Pancreas (tissue), 10 donors: ENCODE measurements at regions not wholly inside any gene's neighbourhood (a gene's known extent, or its start where the extent isn't known, plus 50 kb on each side); places are given as distances from the start of the nearest gene placed in this dataset.

ENCODE experiments used
- ATAC-seq, 4 donors: fragments of 200-7000 bp; cut with Tn5 transposase; one replicate each; pipeline versions ENCODE4 v1.8.0 to v1.9.1; 2020; ENCODE audit warnings: mild to moderate bottlenecking in 4 of 4, moderate library complexity in 4 of 4
- DNase-seq, 6 donors: peaks; one replicate each; pipeline ENCODE4 v3.0.0-alpha.2; 2020
- FAIRE-seq: peaks from 2 replicates; lab custom pipeline; 2012; peaks lifted over from hg19 to GRCh38; lab: Jason Lieb, UNC
- H3K27ac ChIP-seq, 4 donors: fragments of 200-600 bp; sonication (generic); 1 replicate in 3 of 4; 2 replicates in 1 of 4; pipeline versions ENCODE4 v1.5.0 to v1.8.0; 2020
- H3K27me3 ChIP-seq, 4 donors: fragments of 200-600 bp; one replicate each; pipeline ENCODE4 v1.8.0; 2021
- H3K36me3 ChIP-seq, 3 donors: fragments of 200-600 bp; sonication (generic) in 1 of 3; one replicate each; pipeline versions ENCODE4 v1.5.0 to v1.8.0; 2020 to 2021
- H3K4me1 ChIP-seq, 3 donors: fragments of 200-600 bp; one replicate each; pipeline ENCODE4 v1.8.0; 2021
- H3K4me3 ChIP-seq, 4 donors: fragments of 200-600 bp; sonication (generic) in 2 of 4; one replicate each; pipeline versions ENCODE4 v1.5.0 to v1.8.0; 2020 to 2021
- H3K9me3 ChIP-seq, 4 donors: fragments of 200-600 bp; one replicate each; pipeline ENCODE4 v1.8.0; 2021
- CTCF ChIP-seq, 4 donors: fragments of 200-600 bp; sonication (generic) in 3 of 4; IDR thresholded peaks; one replicate each; pipeline versions ENCODE4 v1.5.0 to v1.8.0; 2021; ENCODE audit warnings: antibody characterized with exemption in 4 of 4
- WGBS, 2 donors: extraction: QIAGEN DNeasy Blood & Tissue Kit; methylation state at CpG; one replicate each; pipeline ENCODE4 v1.1.7; 2013; 5-methylcytosine and 5-hydroxymethylcytosine counted together
- intact Hi-C, 3 donors: fragments of 100-400 bp; cut with DNase I; formaldehyde crosslinking; loops; one replicate each; pipeline versions ENCODE4 v1.11.1 to v1.14.2; 2022
- donor health status: healthy with polysubstance abuse.
- donor health status: DM: no; HTN: no; CAD: no; lungs with moderate emphysema.
- donor health status: DM: no; HTN: no; CAD: no.
- donor health status: control.
- donor health status: control.
- donor health status: Bipolar disorder and iron deficiency.
- donor health status: DM: yes; HTN: yes; CAD: no.
- donor health status: DM: no; HTN: no; CAD: no.
- donor health status: DM: no; HTN: no; CAD: no.
- donor health status: DM: yes; HTN: yes; CAD: no.

GRCh38 chr21:16357994-16358393 lies 628.2 kb downstream of the USP25 start:
- Histone ChIP-seq H3K9me3 (peaks cover 0 to 4% (median 1%) of the 10 kb centered on the region in 4 donors), H3K36me3 (no peaks in the 10 kb centered on the region), H3K27me3 (no peaks in the 10 kb centered on the region), H3K4me1 (no peaks in the 10 kb centered on the region), H3K4me3 (no peak overlapping the region), H3K27ac (no peak overlapping the region)
- ATAC-seq (no peak), DNase-seq (no peak), FAIRE-seq (no peak)
- intact Hi-C loops: no loop called here
- no peak for TF ChIP-seq CTCF (IDR thresholded peaks at IDR 0.05)

- DNase-seq (no peak), ATAC-seq (no peak), FAIRE-seq (no peak)
- Histone ChIP-seq H3K27ac (no peak overlapping the region), H3K4me3 (no peak overlapping the region), H3K4me1 (no peaks in the 10 kb centered on the region), H3K27me3 (no peaks in the 10 kb centered on the region), H3K9me3 (peaks cover 0 to 4% (median 1%) of the 10 kb centered on the region in 4 donors), H3K36me3 (no peaks in the 10 kb centered on the region)
- intact Hi-C loops: no loop called here
- no peak for TF ChIP-seq CTCF (IDR thresholded peaks at IDR 0.05)
- 71 to 87% methylated on average over 2 of the region's 2 CpGs for WGBS, 2 donors
These were observed 629.0 kb downstream of the USP25 start for GRCh38 chr21:16358784-16359183.

- Histone ChIP-seq H3K9me3 (peaks cover 0 to 4% (median 1%) of the 10 kb centered on the region in 4 donors), H3K27me3 (no peaks in the 10 kb centered on the region), H3K27ac (no peak overlapping the region), H3K4me1 (no peaks in the 10 kb centered on the region), H3K36me3 (no peaks in the 10 kb centered on the region), H3K4me3 (no peak overlapping the region)
- DNase-seq (no peak), FAIRE-seq (no peak), ATAC-seq (no peak)
- intact Hi-C loops: no loop called here
- no peak for TF ChIP-seq CTCF (IDR thresholded peaks at IDR 0.05)
- 85 to 87% methylated on average over 2 of the region's 2 CpGs for WGBS, 2 donors
These were observed 633.3 kb downstream of the USP25 start for GRCh38 chr21:16363100-16363499.

GRCh38 chr21:16363518-16363917 lies 633.7 kb downstream of the USP25 start:
- TF ChIP-seq CTCF (IDR thresholded peaks at IDR 0.05): no peak
- FAIRE-seq (no peak), DNase-seq (no peak), ATAC-seq (no peak)
- Histone ChIP-seq H3K4me1 (no peaks in the 10 kb centered on the region), H3K27me3 (no peaks in the 10 kb centered on the region), H3K4me3 (no peak overlapping the region), H3K36me3 (no peaks in the 10 kb centered on the region), H3K9me3 (peaks cover 0 to 4% (median 1%) of the 10 kb centered on the region in 4 donors), H3K27ac (no peak overlapping the region)
- intact Hi-C loops: no loop called here
- WGBS, 2 donors: 72 to 78% methylated on average over 3 of the region's 3 CpGs

- Histone ChIP-seq H3K27me3 (no peaks in the 10 kb centered on the region), H3K27ac (no peak overlapping the region), H3K4me1 (no peaks in the 10 kb centered on the region), H3K36me3 (no peaks in the 10 kb centered on the region), H3K4me3 (no peak overlapping the region), H3K9me3 (peaks cover 0 to 3% (median 0%) of the 10 kb centered on the region in 4 donors)
- FAIRE-seq (no peak), ATAC-seq (no peak), DNase-seq (no peak)
- TF ChIP-seq CTCF (IDR thresholded peaks at IDR 0.05): no peak
- intact Hi-C loops: no loop called here
- WGBS, 2 donors: 68 to 77% methylated on average over 4 of the region's 4 CpGs
These were observed 636.4 kb downstream of the USP25 start for GRCh38 chr21:16366207-16366606.
